ENCODE measurements at regions not wholly inside any gene's neighbourhood (a gene's known extent, or its start where the extent isn't known, plus 50 kb on each side); places are given as distances from the start of the nearest gene placed in this dataset.
"Not testable (repeated sequence)": the region's sequence is repeated elsewhere in the genome, so short reads cannot be mapped to it uniquely, and the experiment has no call there.

GRCh38 chrX:139341855-139342593 is 188.5 kb upstream of the F9 start:
- 15% methylated on average over 20 of the region's 21 CpGs for WGBS
- not testable (repeated sequence) for H3K36me3 ChIP-seq (ENCODE audit: control insufficient read depth in 4 of 4, insufficient read depth in 3 of 4, low read depth in 1 of 4, low read length in 3 of 4)

DNA sequence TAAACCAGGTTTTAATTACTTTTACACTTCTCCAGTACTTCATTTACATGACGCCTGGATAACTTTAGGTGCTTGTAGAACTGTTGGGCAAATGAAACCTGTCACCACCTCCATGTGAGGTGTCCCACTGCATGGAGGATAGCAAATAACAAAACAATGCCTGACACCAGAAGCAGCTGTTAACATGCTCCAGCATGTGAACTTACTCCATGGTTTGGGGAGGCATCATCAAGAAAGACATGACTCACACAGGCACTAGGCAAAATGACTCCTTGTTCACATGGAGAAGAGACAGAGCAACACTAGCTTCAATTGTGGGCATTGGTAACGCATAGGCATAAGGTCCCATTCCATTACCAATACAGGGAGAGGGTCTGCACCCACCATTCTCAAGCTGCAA is 198.1 kb upstream of the F9 start:
- no peaks in the 10 kb centered on the region for H3K9me3 ChIP-seq (ENCODE audit: control insufficient read depth in 4 of 4, low read length in 3 of 4)
- no peaks in the 10 kb centered on the region for H3K4me1 ChIP-seq (ENCODE audit: control insufficient read depth in 4 of 4, insufficient read depth in 4 of 4, low read length in 3 of 4)
- H3K36me3 ChIP-seq (ENCODE audit: control insufficient read depth in 4 of 4, insufficient read depth in 3 of 4, low read depth in 1 of 4, low read length in 3 of 4), result no peaks in the 10 kb centered on the region
- no peaks in the 10 kb centered on the region for H3K27me3 ChIP-seq (ENCODE audit: control insufficient read depth in 4 of 4, insufficient read depth in 4 of 4, low read length in 3 of 4)
- TF ChIP-seq NR2F2 (IDR thresholded peaks at IDR 0.05), result no peak
- 83% methylated on average over 2 of the region's 2 CpGs for WGBS
- no peak overlapping the region for H3K9ac ChIP-seq (ENCODE audit: low read depth in 1 of 2, low read length in 2 of 2)
- no peak overlapping the region for H3K27ac ChIP-seq (ENCODE audit: low read depth in 1 of 2, low read length in 2 of 2)
- DNase-seq (ENCODE audit: low spot score), result no peak
- H3K4me3 ChIP-seq (ENCODE audit: low read depth in 1 of 3, low read length in 3 of 3), result no peak overlapping the region

More at GRCh38 chrX:139341855-139342593, 188.5 kb upstream of the F9 start:
- DNase-seq (ENCODE audit: low spot score); H3K27ac ChIP-seq (ENCODE audit: low read depth in 1 of 2, low read length in 2 of 2); H3K4me3 ChIP-seq (ENCODE audit: low read depth in 1 of 3, low read length in 3 of 3); H3K9ac ChIP-seq (ENCODE audit: low read depth in 1 of 2, low read length in 2 of 2); H3K4me1 ChIP-seq (ENCODE audit: control insufficient read depth in 4 of 4, insufficient read depth in 4 of 4, low read length in 3 of 4); H3K9me3 ChIP-seq (ENCODE audit: control insufficient read depth in 4 of 4, low read length in 3 of 4); H3K27me3 ChIP-seq (ENCODE audit: control insufficient read depth in 4 of 4, insufficient read depth in 4 of 4, low read length in 3 of 4): not testable (repeated sequence)

- no peak for DNase-seq (ENCODE audit: low spot score)
- H3K36me3 ChIP-seq (ENCODE audit: control insufficient read depth in 4 of 4, insufficient read depth in 3 of 4, low read depth in 1 of 4, low read length in 3 of 4), result no peaks in the 10 kb centered on the region
- TF ChIP-seq FOXA1 (IDR thresholded peaks at IDR 0.05) (no peak), GABPA (IDR thresholded peaks at IDR 0.05 in 1 of 2, conservative IDR thresholded peaks at IDR 0.05 in 1 of 2) (no peak), NR2F2 (IDR thresholded peaks at IDR 0.05) (no peak), EGR1 (IDR thresholded peaks at IDR 0.05; ENCODE audit: low read depth in 2 of 2) (no peak)
- TF ChIP-seq, protein P1, sequence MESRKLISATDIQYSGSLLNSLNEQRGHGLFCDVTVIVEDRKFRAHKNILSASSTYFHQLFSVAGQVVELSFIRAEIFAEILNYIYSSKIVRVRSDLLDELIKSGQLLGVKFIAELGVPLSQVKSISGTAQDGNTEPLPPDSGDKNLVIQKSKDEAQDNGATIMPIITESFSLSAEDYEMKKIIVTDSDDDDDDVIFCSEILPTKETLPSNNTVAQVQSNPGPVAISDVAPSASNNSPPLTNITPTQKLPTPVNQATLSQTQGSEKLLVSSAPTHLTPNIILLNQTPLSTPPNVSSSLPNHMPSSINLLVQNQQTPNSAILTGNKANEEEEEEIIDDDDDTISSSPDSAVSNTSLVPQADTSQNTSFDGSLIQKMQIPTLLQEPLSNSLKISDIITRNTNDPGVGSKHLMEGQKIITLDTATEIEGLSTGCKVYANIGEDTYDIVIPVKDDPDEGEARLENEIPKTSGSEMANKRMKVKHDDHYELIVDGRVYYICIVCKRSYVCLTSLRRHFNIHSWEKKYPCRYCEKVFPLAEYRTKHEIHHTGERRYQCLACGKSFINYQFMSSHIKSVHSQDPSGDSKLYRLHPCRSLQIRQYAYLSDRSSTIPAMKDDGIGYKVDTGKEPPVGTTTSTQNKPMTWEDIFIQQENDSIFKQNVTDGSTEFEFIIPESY (IDR thresholded peaks at IDR 0.05), result no peak
- TF ChIP-seq, protein P2, sequence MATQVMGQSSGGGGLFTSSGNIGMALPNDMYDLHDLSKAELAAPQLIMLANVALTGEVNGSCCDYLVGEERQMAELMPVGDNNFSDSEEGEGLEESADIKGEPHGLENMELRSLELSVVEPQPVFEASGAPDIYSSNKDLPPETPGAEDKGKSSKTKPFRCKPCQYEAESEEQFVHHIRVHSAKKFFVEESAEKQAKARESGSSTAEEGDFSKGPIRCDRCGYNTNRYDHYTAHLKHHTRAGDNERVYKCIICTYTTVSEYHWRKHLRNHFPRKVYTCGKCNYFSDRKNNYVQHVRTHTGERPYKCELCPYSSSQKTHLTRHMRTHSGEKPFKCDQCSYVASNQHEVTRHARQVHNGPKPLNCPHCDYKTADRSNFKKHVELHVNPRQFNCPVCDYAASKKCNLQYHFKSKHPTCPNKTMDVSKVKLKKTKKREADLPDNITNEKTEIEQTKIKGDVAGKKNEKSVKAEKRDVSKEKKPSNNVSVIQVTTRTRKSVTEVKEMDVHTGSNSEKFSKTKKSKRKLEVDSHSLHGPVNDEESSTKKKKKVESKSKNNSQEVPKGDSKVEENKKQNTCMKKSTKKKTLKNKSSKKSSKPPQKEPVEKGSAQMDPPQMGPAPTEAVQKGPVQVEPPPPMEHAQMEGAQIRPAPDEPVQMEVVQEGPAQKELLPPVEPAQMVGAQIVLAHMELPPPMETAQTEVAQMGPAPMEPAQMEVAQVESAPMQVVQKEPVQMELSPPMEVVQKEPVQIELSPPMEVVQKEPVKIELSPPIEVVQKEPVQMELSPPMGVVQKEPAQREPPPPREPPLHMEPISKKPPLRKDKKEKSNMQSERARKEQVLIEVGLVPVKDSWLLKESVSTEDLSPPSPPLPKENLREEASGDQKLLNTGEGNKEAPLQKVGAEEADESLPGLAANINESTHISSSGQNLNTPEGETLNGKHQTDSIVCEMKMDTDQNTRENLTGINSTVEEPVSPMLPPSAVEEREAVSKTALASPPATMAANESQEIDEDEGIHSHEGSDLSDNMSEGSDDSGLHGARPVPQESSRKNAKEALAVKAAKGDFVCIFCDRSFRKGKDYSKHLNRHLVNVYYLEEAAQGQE (IDR thresholded peaks at IDR 0.05), result no peak
- no peak overlapping the region for H3K9ac ChIP-seq (ENCODE audit: low read depth in 1 of 2, low read length in 2 of 2)
- H3K27me3 ChIP-seq (ENCODE audit: control insufficient read depth in 4 of 4, insufficient read depth in 4 of 4, low read length in 3 of 4), result no peaks in the 10 kb centered on the region
- H3K9me3 ChIP-seq (ENCODE audit: control insufficient read depth in 4 of 4, low read length in 3 of 4), result no peaks in the 10 kb centered on the region
- H3K4me3 ChIP-seq (ENCODE audit: low read depth in 1 of 3, low read length in 3 of 3), result no peak overlapping the region
- H3K27ac ChIP-seq (ENCODE audit: low read depth in 1 of 2, low read length in 2 of 2), result no peak overlapping the region
- H3K4me1 ChIP-seq (ENCODE audit: control insufficient read depth in 4 of 4, insufficient read depth in 4 of 4, low read length in 3 of 4), result no peaks in the 10 kb centered on the region
Observed at GRCh38 chrX:139327355-139327754, 203.2 kb upstream of the F9 start.

GRCh38 chrX:139324756-139325155 is 205.8 kb upstream of the F9 start:
- Histone ChIP-seq H3K9ac (ENCODE audit: low read depth in 1 of 2, low read length in 2 of 2) (no peak overlapping the region), H3K4me3 (ENCODE audit: low read depth in 1 of 3, low read length in 3 of 3) (no peak overlapping the region), H3K4me1 (ENCODE audit: control insufficient read depth in 4 of 4, insufficient read depth in 4 of 4, low read length in 3 of 4) (no peaks in the 10 kb centered on the region), H3K9me3 (ENCODE audit: control insufficient read depth in 4 of 4, low read length in 3 of 4) (no peaks in the 10 kb centered on the region), H3K36me3 (ENCODE audit: control insufficient read depth in 4 of 4, insufficient read depth in 3 of 4, low read depth in 1 of 4, low read length in 3 of 4) (no peaks in the 10 kb centered on the region), H3K27ac (ENCODE audit: low read depth in 1 of 2, low read length in 2 of 2) (no peak overlapping the region), H3K27me3 (ENCODE audit: control insufficient read depth in 4 of 4, insufficient read depth in 4 of 4, low read length in 3 of 4) (no peaks in the 10 kb centered on the region)
- DNase-seq (ENCODE audit: low spot score), result no peak
- TF ChIP-seq RAD21 (IDR thresholded peaks at IDR 0.05) (no peak), RXRA (IDR thresholded peaks at IDR 0.05) (no peak), FOXA2 (IDR thresholded peaks at IDR 0.05) (no peak), FOXA1 (IDR thresholded peaks at IDR 0.05) (no peak), YY1 (IDR thresholded peaks at IDR 0.05) (no peak), EGR1 (IDR thresholded peaks at IDR 0.05; ENCODE audit: low read depth in 2 of 2) (no peak)
- WGBS, result 89% methylated on average over 2 of the region's 2 CpGs

- not testable (repeated sequence) for H3K27ac ChIP-seq (ENCODE audit: low read depth in 1 of 2, low read length in 2 of 2); H3K9me3 ChIP-seq (ENCODE audit: control insufficient read depth in 4 of 4, low read length in 3 of 4); H3K9ac ChIP-seq (ENCODE audit: low read depth in 1 of 2, low read length in 2 of 2); H3K36me3 ChIP-seq (ENCODE audit: control insufficient read depth in 4 of 4, insufficient read depth in 3 of 4, low read depth in 1 of 4, low read length in 3 of 4); H3K4me1 ChIP-seq (ENCODE audit: control insufficient read depth in 4 of 4, insufficient read depth in 4 of 4, low read length in 3 of 4); DNase-seq (ENCODE audit: low spot score); H3K27me3 ChIP-seq (ENCODE audit: control insufficient read depth in 4 of 4, insufficient read depth in 4 of 4, low read length in 3 of 4); H3K4me3 ChIP-seq (ENCODE audit: low read depth in 1 of 3, low read length in 3 of 3)
- WGBS, result 94% methylated on average over 37 of the region's 38 CpGs
Observed at GRCh38 chrX:139320661-139321354, 209.7 kb upstream of the F9 start.
